ENCODE measurements at regions not wholly inside any gene's neighbourhood (a gene's known extent, or its start where the extent isn't known, plus 50 kb on each side); places are given as distances from the start of the nearest gene placed in this dataset.
A peak's percentile ranks its signal among the peaks of the same experiment; 100 is the strongest.

DNA sequence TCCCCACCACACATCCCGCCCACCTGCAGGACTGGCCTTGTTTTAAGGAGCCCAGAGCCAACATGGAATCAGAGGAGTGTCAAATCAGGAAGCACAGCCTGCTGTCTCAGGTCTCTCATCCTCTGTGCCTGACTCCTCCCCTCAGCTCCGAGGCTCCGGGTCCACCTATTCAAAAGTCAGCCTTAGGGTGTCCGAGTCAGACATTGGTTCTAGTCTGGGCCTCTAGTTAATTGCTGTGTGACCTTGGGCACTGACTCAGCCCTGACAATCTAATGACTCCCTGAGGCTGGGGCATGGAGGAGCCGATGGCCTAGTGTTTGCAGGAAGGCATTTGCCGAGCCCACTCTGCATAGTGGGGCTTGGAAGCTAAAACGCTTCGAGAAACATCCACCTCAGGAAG, 223.1 kb upstream of the PPP2R2D start:
- Histone ChIP-seq H3K27me3 (ENCODE audit: control insufficient read depth in 3 of 3, insufficient read depth in 3 of 3, low read length in 3 of 3) (peaks cover 0 to 22% (median 3%) of the 10 kb centered on the region in 3 donors), H3K4me1 (ENCODE audit: control insufficient read depth in 3 of 3, insufficient read depth in 3 of 3, low read length in 3 of 3) (no peaks in the 10 kb centered on the region), H3K27ac (ENCODE audit: low read depth, low read length) (no peak overlapping the region), H3K4me3 (ENCODE audit: low read length in 3 of 3) (no peak overlapping the region), H3K9me3 (ENCODE audit: control insufficient read depth in 3 of 3, low read length in 3 of 3) (peaks cover 0 to 6% (median 0%) of the 10 kb centered on the region in 3 donors), H3K36me3 (ENCODE audit: control insufficient read depth in 3 of 3, insufficient read depth in 3 of 3, low read length in 3 of 3) (no peaks in the 10 kb centered on the region), H3K9ac (ENCODE audit: low read depth in 1 of 3, low read length in 3 of 3) (no peak overlapping the region)

DNA sequence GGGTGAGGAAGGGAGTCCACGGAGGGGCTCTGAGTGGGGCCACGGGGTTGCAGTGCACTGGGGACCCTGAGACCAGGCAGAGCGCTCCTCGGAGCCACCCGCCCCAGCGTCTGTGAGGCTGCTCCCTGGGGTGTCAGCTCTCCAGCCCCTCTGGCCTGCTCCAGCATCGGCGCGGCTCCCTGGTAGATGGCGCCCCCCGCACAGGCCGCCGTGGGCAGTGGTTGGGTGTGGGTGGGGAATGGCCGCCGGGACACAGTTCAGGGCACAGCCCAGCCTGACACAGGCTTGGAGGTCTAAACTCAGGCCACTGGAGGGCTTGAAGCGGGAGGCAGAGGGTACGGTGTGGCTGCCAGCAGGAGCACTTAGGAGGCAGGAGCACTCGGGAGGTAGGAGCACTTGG, 222.6 kb upstream of the PPP2R2D start:
- H3K9me3 ChIP-seq (ENCODE audit: control insufficient read depth in 3 of 3, low read length in 3 of 3) = peaks cover 0 to 6% (median 0%) of the 10 kb centered on the region in 3 donors
- H3K9ac ChIP-seq (ENCODE audit: low read depth in 1 of 3, low read length in 3 of 3) = no peak overlapping the region
- H3K4me1 ChIP-seq (ENCODE audit: control insufficient read depth in 3 of 3, insufficient read depth in 3 of 3, low read length in 3 of 3) = no peaks in the 10 kb centered on the region
- H3K27ac ChIP-seq (ENCODE audit: low read depth, low read length) = no peak overlapping the region
- peaks cover 0 to 22% (median 3%) of the 10 kb centered on the region in 3 donors for H3K27me3 ChIP-seq (ENCODE audit: control insufficient read depth in 3 of 3, insufficient read depth in 3 of 3, low read length in 3 of 3)
- H3K36me3 ChIP-seq (ENCODE audit: control insufficient read depth in 3 of 3, insufficient read depth in 3 of 3, low read length in 3 of 3) = no peaks in the 10 kb centered on the region
- no peak overlapping the region for H3K4me3 ChIP-seq (ENCODE audit: low read length in 3 of 3)

DNA sequence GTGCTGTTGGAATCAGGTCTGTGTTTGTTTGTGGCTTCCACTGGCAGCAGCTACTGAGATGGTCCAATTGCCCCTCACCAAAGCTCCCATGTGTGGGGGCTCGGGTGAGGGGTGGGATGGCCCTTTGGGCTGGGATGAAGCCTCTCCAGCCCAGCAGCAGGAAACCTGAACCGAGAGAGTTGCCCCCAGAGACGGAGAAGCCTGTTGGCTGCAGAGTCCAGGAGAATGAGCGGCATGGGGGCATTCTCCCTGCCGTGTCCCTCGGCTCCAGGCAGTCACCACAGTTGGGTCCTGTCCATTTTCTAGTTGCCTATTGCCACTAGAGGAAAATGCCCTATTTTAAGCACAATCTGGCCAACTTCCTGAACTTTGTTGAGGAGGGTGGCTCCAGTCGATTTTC, 222.2 kb upstream of the PPP2R2D start:
- Histone ChIP-seq H3K27me3 (ENCODE audit: control insufficient read depth in 3 of 3, insufficient read depth in 3 of 3, low read length in 3 of 3) (peaks cover 0 to 26% (median 7%) of the 10 kb centered on the region in 3 donors), H3K4me3 (ENCODE audit: low read length in 3 of 3) (no peak overlapping the region), H3K9me3 (ENCODE audit: control insufficient read depth in 3 of 3, low read length in 3 of 3) (peaks cover 0 to 4% (median 0%) of the 10 kb centered on the region in 3 donors), H3K9ac (ENCODE audit: low read depth in 1 of 3, low read length in 3 of 3) (no peak overlapping the region), H3K36me3 (ENCODE audit: control insufficient read depth in 3 of 3, insufficient read depth in 3 of 3, low read length in 3 of 3) (no peaks in the 10 kb centered on the region), H3K27ac (ENCODE audit: low read depth, low read length) (no peak overlapping the region), H3K4me1 (ENCODE audit: control insufficient read depth in 3 of 3, insufficient read depth in 3 of 3, low read length in 3 of 3) (no peaks in the 10 kb centered on the region)

DNA sequence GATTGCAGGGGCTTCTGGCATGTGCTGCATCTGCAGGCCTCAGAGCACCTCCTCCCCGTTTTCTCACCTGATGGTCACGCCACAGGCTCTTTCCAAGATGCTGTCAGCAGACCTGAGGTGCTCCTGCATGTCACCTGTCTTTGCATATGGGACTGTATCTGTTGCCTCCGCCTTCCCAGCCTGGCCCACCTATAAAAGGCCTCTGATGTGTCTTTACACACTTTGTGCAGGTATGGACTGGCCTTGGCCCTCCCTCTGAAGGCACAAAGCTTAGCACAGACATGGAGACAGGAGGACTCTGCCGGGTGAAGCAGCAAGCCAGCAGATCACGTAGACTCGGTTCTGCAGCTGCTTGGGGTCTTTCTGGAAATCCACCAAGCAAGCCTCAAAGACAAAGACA, 220.9 kb upstream of the PPP2R2D start:
- Histone ChIP-seq H3K4me3 (ENCODE audit: low read length in 3 of 3) (no peak overlapping the region), H3K4me1 (ENCODE audit: control insufficient read depth in 3 of 3, insufficient read depth in 3 of 3, low read length in 3 of 3) (no peaks in the 10 kb centered on the region), H3K36me3 (ENCODE audit: control insufficient read depth in 3 of 3, insufficient read depth in 3 of 3, low read length in 3 of 3) (no peaks in the 10 kb centered on the region), H3K27ac (ENCODE audit: low read depth, low read length) (no peak overlapping the region), H3K9ac (ENCODE audit: low read depth in 1 of 3, low read length in 3 of 3) (no peak overlapping the region), H3K9me3 (ENCODE audit: control insufficient read depth in 3 of 3, low read length in 3 of 3) (peaks cover 0 to 3% (median 0%) of the 10 kb centered on the region in 3 donors), H3K27me3 (ENCODE audit: control insufficient read depth in 3 of 3, insufficient read depth in 3 of 3, low read length in 3 of 3) (peaks cover 0 to 26% (median 7%) of the 10 kb centered on the region in 3 donors)

DNA sequence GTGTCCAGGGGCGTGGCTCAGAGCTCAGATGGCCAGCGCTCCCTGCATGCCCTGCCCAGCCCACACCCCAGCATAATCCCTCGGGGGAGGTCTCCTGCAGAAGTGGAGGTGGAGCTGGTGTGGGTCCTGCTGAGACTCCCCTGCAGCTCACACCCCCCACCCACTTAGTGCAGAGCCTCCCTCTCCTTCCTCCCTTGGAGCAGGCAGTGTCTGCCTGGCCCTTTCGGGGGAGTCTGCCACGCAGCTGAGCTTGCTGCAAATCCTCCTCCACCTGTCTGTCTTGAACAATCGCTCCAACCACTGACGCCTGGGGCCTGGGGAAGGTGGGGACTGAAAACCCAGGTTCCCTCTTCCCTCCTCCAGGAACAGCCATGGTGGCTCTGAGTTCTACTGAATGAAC, 219.7 kb upstream of the PPP2R2D start:
- H3K27ac ChIP-seq (ENCODE audit: low read depth, low read length) = no peak overlapping the region
- no peaks in the 10 kb centered on the region for H3K4me1 ChIP-seq (ENCODE audit: control insufficient read depth in 3 of 3, insufficient read depth in 3 of 3, low read length in 3 of 3)
- peaks cover 0 to 25% (median 11%) of the 10 kb centered on the region in 3 donors for H3K27me3 ChIP-seq (ENCODE audit: control insufficient read depth in 3 of 3, insufficient read depth in 3 of 3, low read length in 3 of 3)
- H3K4me3 ChIP-seq (ENCODE audit: low read length in 3 of 3) = no peak overlapping the region
- H3K9ac ChIP-seq (ENCODE audit: low read depth in 1 of 3, low read length in 3 of 3) = no peak overlapping the region
- no peaks in the 10 kb centered on the region for H3K36me3 ChIP-seq (ENCODE audit: control insufficient read depth in 3 of 3, insufficient read depth in 3 of 3, low read length in 3 of 3)
- H3K9me3 ChIP-seq (ENCODE audit: control insufficient read depth in 3 of 3, low read length in 3 of 3) = peaks cover 0 to 3% (median 0%) of the 10 kb centered on the region in 3 donors

DNA sequence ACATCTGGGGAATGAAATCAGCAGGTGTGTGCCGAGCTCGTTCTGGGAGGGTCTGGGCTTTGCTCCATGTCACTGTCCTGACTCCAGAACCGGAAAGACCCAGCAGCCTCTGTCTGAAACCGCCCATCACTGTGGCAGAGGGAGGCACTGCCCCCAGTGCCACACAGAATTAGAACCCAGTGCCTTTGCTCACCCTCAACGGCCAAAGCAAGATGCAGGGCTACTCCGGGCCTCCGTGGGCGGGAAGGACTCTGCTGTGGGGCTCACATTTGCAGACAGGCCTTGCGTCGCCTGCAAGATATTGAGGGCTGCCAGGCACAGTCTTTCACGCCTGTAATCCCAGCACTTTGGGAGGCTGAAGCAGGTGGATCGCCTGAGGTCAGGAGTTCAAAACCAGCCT, 219.2 kb upstream of the PPP2R2D start:
- Histone ChIP-seq H3K9ac (ENCODE audit: low read depth in 1 of 3, low read length in 3 of 3) (no peak overlapping the region), H3K36me3 (ENCODE audit: control insufficient read depth in 3 of 3, insufficient read depth in 3 of 3, low read length in 3 of 3) (no peaks in the 10 kb centered on the region), H3K27ac (ENCODE audit: low read depth, low read length) (no peak overlapping the region), H3K9me3 (ENCODE audit: control insufficient read depth in 3 of 3, low read length in 3 of 3) (peaks cover 0 to 3% (median 0%) of the 10 kb centered on the region in 3 donors), H3K4me1 (ENCODE audit: control insufficient read depth in 3 of 3, insufficient read depth in 3 of 3, low read length in 3 of 3) (no peaks in the 10 kb centered on the region), H3K27me3 (ENCODE audit: control insufficient read depth in 3 of 3, insufficient read depth in 3 of 3, low read length in 3 of 3) (peaks cover 0 to 21% (median 11%) of the 10 kb centered on the region in 3 donors), H3K4me3 (ENCODE audit: low read length in 3 of 3) (no peak overlapping the region)

DNA sequence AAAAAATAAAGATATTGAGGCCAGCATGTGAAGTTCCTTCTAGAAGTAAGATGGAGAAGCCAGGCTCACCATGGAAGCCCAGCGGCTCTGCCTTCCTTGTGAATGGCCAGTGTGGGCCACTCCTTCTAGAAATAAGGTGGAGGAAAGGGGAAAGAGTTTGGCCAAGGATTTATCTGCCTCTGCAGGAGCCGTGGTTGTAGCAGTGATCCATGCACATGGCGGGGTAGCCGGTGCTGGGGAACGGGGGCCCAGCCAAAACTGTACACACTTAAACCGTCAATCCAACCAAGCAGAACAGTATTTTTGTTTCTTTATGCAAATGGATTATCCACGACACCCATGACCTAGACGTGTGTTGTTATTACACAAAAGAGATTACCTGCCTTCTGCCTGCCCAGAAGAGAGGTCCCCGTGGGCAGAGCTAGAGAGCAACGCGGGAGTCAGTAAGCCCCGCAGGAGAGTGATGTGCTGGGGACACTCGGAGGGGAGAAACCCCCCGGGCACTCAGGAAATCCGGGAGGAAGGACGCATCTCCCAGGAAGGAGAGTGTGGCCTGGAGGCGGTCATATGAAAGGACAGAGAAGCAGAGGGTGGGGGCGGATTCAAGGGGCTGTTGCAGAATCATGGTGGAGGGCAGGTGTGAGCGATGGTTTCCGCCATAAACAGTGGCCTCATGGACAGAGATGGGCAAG, 218.4 kb upstream of the PPP2R2D start:
- H3K36me3 ChIP-seq (ENCODE audit: control insufficient read depth in 3 of 3, insufficient read depth in 3 of 3, low read length in 3 of 3) = no peaks in the 10 kb centered on the region
- no peak overlapping the region for H3K9ac ChIP-seq (ENCODE audit: low read depth in 1 of 3, low read length in 3 of 3)
- H3K27ac ChIP-seq (ENCODE audit: low read depth, low read length) = no peak overlapping the region
- no peak overlapping the region for H3K4me3 ChIP-seq (ENCODE audit: low read length in 3 of 3)
- no peaks in the 10 kb centered on the region for H3K4me1 ChIP-seq (ENCODE audit: control insufficient read depth in 3 of 3, insufficient read depth in 3 of 3, low read length in 3 of 3)
- H3K27me3 ChIP-seq (ENCODE audit: control insufficient read depth in 3 of 3, insufficient read depth in 3 of 3, low read length in 3 of 3) = peaks cover 0 to 21% (median 11%) of the 10 kb centered on the region in 3 donors
- peaks cover 0 to 3% (median 0%) of the 10 kb centered on the region in 3 donors for H3K9me3 ChIP-seq (ENCODE audit: control insufficient read depth in 3 of 3, low read length in 3 of 3)

DNA sequence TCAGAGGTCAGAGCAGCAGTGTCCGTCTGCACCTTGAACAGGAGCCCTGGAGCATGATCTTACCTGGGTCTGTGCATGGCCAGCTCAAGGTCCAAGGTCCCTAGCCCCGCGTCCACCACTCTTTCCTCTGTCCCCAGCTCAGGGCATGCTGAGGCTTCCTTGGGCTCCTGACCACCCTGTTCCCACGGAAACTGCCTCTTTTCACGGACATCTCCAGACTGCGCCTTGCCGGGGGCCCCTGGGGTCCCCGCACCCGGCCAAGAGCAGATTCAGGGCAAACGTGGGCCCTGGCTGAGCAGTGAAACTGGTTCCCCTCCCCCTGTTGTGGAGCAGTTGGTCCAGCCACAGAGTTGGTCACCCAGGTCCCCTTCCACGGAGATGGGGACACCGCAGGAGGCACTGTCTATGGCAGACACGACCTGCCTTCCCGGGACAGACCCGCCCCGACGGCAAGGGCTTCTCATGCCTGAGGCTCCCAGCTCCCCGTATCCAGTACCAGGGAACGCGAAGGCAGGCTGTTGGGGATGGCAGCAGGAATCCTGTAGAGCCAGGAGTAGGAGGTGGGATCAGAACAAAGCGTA, 217.4 kb upstream of the PPP2R2D start:
- Histone ChIP-seq H3K4me3 (ENCODE audit: low read length in 3 of 3) (no peak overlapping the region), H3K9ac (ENCODE audit: low read depth in 1 of 3, low read length in 3 of 3) (peak overlapping the region in 1 of 3 donors; percentile 20), H3K4me1 (ENCODE audit: control insufficient read depth in 3 of 3, insufficient read depth in 3 of 3, low read length in 3 of 3) (no peaks in the 10 kb centered on the region), H3K36me3 (ENCODE audit: control insufficient read depth in 3 of 3, insufficient read depth in 3 of 3, low read length in 3 of 3) (no peaks in the 10 kb centered on the region), H3K9me3 (ENCODE audit: control insufficient read depth in 3 of 3, low read length in 3 of 3) (peaks cover 0 to 3% (median 0%) of the 10 kb centered on the region in 3 donors), H3K27me3 (ENCODE audit: control insufficient read depth in 3 of 3, insufficient read depth in 3 of 3, low read length in 3 of 3) (peaks cover 0 to 14% (median 11%) of the 10 kb centered on the region in 3 donors), H3K27ac (ENCODE audit: low read depth, low read length) (no peak overlapping the region)

DNA sequence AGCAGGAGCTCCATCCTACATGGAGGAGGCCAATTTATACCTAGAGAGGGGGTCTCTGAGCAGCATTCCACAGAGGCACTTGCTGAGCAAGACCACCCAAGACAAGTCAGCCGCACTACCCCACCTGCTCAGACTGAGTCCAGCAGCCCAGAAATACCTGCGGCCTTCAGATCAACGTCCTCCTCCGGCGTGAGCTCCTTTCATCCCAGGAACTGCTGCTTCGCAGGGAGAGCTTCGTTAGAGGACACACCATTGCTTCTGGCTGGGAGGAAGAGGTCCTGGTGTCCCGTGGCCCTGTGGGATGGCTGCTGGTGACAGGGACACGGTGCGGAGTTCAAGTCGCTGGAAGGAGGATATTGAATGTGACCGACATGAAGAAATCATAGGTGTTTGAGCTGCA, 216.9 kb upstream of the PPP2R2D start:
- no peak overlapping the region for H3K4me3 ChIP-seq (ENCODE audit: low read length in 3 of 3)
- no peak overlapping the region for H3K27ac ChIP-seq (ENCODE audit: low read depth, low read length)
- H3K9ac ChIP-seq (ENCODE audit: low read depth in 1 of 3, low read length in 3 of 3) = no peak overlapping the region
- H3K9me3 ChIP-seq (ENCODE audit: control insufficient read depth in 3 of 3, low read length in 3 of 3) = peaks cover 0 to 3% (median 0%) of the 10 kb centered on the region in 3 donors
- no peaks in the 10 kb centered on the region for H3K4me1 ChIP-seq (ENCODE audit: control insufficient read depth in 3 of 3, insufficient read depth in 3 of 3, low read length in 3 of 3)
- peaks cover 0 to 11% (median 9%) of the 10 kb centered on the region in 3 donors for H3K27me3 ChIP-seq (ENCODE audit: control insufficient read depth in 3 of 3, insufficient read depth in 3 of 3, low read length in 3 of 3)
- H3K36me3 ChIP-seq (ENCODE audit: control insufficient read depth in 3 of 3, insufficient read depth in 3 of 3, low read length in 3 of 3) = no peaks in the 10 kb centered on the region

DNA sequence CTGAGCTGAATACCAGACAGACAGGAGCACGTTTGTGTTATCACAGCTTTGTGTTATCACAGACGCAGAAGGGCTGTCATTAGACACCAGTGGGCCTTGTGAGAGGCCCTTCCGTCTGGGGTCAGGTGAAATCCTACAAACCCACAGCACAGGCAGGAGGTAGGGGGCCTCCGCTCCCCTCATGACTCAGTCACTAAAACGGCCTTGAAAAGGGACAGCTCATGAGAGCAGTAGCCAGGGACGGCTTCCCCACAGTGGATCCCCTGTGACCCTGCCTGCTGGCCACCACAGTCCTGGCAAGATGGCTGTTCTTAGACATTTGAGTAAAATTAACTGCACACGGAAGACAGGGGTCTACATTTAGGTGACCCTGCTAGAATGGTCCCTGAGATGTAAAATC, 215.8 kb upstream of the PPP2R2D start:
- no peaks in the 10 kb centered on the region for H3K4me1 ChIP-seq (ENCODE audit: control insufficient read depth in 3 of 3, insufficient read depth in 3 of 3, low read length in 3 of 3)
- H3K9ac ChIP-seq (ENCODE audit: low read depth in 1 of 3, low read length in 3 of 3) = no peak overlapping the region
- peaks cover 0 to 11% (median 9%) of the 10 kb centered on the region in 3 donors for H3K27me3 ChIP-seq (ENCODE audit: control insufficient read depth in 3 of 3, insufficient read depth in 3 of 3, low read length in 3 of 3)
- no peak overlapping the region for H3K27ac ChIP-seq (ENCODE audit: low read depth, low read length)
- H3K36me3 ChIP-seq (ENCODE audit: control insufficient read depth in 3 of 3, insufficient read depth in 3 of 3, low read length in 3 of 3) = no peaks in the 10 kb centered on the region
- H3K4me3 ChIP-seq (ENCODE audit: low read length in 3 of 3) = no peak overlapping the region
- peaks cover 0 to 2% (median 0%) of the 10 kb centered on the region in 3 donors for H3K9me3 ChIP-seq (ENCODE audit: control insufficient read depth in 3 of 3, low read length in 3 of 3)
